Gastroesophageal sphincter (tissue), 4 donors: ENCODE measurements at regions not wholly inside any gene's neighbourhood (a gene's known extent, or its start where the extent isn't known, plus 50 kb on each side); places are given as distances from the start of the nearest gene placed in this dataset.

Experiments used
- ATAC-seq: fragments of 150-250 bp; one replicate; pipeline ENCODE4 v1.9.1; 2016; ENCODE audit warnings: mild to moderate bottlenecking, moderate library complexity
- H3K27ac ChIP-seq, 4 donors: fragments of 200-600 bp; sonication (generic) in 3 of 4; 1 replicate in 3 of 4; 2 replicates in 1 of 4; pipeline ENCODE4 v1.5.1; 2016 to 2019
- H3K27me3 ChIP-seq: fragments of 200-600 bp; sonication (generic); one replicate; pipeline ENCODE4 v1.5.1; 2019
- H3K36me3 ChIP-seq, 2 donors: fragments of 200-600 bp; sonication (generic); one replicate each; pipeline ENCODE4 v1.5.1; 2019; ENCODE audit warnings: control low read depth in 1 of 2
- H3K4me1 ChIP-seq, 3 donors: fragments of 200-600 bp; sonication (generic); 1 replicate in 2 of 3; 2 replicates in 1 of 3; pipeline ENCODE4 v1.5.1; 2016 to 2019; ENCODE audit warnings: control low read depth in 2 of 3
- H3K4me3 ChIP-seq, 2 donors: fragments of 200-600 bp; sonication (generic); one replicate each; pipeline ENCODE4 v1.5.1; 2019; ENCODE audit warnings: mild to moderate bottlenecking in 1 of 2, moderate library complexity in 1 of 2
- H3K9me3 ChIP-seq, 3 donors: fragments of 200-600 bp; sonication (generic); one replicate each; pipeline ENCODE4 v1.5.1; 2017 to 2019; ENCODE audit warnings: control low read depth in 2 of 3
- EP300 ChIP-seq: sonication (generic); formaldehyde crosslinking; IDR thresholded peaks from one replicate; pipeline ENCODE4 v1.6.1; 2017; ENCODE audit warnings: antibody characterized with exemption, mild to moderate bottlenecking
- POLR2A ChIP-seq, 2 donors: fragments of 450-650 bp; IDR thresholded peaks; one replicate each; pipeline ENCODE4 v1.6.1; 2017; ENCODE audit warnings: antibody characterized with exemption in 2 of 2, mild to moderate bottlenecking in 2 of 2, moderate library complexity in 1 of 2
- POLR2AphosphoS5 ChIP-seq: sonication (generic); formaldehyde crosslinking; IDR thresholded peaks from one replicate; pipeline ENCODE4 v1.6.1; 2017; ENCODE audit warnings: antibody characterized with exemption
- WGBS, 2 donors: methylation state at CpG; one replicate each; pipeline ENCODE4 v1.1.5; 2018; ENCODE audit warnings: low coverage in 1 of 2; 5-methylcytosine and 5-hydroxymethylcytosine counted together
- TF ChIP-seq, protein P1 (sequence below), 4 experiments: fragments of 200-600 bp in 2 of 4; fragments of 450-650 bp in 2 of 4; sonication (generic) in 1 of 4; IDR thresholded peaks; one replicate each; pipeline ENCODE4 v1.5.1; 2017 to 2019; ENCODE audit warnings: antibody characterized with exemption in 4 of 4, mild to moderate bottlenecking in 2 of 4, moderate library complexity in 2 of 4

DNA sequence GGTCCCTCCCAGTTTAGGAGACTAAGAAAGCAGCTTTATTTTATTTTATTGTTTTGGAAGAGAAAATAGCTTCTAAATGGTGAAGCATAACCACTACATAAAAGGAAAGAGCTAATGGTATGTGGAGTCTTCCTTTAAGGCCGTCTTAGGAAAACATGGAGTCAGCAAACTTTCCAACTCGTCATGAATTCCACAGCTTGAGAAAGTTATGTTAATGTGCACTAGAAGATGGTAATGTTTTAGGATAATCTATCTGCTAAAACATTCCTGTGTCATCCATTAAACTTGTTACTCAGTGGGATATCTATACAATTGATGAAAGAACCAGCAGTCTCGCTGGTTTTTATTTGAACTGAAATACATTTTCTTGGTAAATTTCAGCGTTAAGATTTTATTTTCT lies 448.4 kb upstream of the SEL1L start:
- no peaks in the 10 kb centered on the region for H3K4me1 ChIP-seq
- WGBS, 2 donors: 48 to 61% methylated on average over 4 of the region's 4 CpGs
- TF ChIP-seq EP300: no peak
- no peak for TF ChIP-seq POLR2AphosphoS5
- no peak for TF ChIP-seq POLR2A (IDR thresholded peaks at IDR 0.05)
- TF ChIP-seq, protein P1, sequence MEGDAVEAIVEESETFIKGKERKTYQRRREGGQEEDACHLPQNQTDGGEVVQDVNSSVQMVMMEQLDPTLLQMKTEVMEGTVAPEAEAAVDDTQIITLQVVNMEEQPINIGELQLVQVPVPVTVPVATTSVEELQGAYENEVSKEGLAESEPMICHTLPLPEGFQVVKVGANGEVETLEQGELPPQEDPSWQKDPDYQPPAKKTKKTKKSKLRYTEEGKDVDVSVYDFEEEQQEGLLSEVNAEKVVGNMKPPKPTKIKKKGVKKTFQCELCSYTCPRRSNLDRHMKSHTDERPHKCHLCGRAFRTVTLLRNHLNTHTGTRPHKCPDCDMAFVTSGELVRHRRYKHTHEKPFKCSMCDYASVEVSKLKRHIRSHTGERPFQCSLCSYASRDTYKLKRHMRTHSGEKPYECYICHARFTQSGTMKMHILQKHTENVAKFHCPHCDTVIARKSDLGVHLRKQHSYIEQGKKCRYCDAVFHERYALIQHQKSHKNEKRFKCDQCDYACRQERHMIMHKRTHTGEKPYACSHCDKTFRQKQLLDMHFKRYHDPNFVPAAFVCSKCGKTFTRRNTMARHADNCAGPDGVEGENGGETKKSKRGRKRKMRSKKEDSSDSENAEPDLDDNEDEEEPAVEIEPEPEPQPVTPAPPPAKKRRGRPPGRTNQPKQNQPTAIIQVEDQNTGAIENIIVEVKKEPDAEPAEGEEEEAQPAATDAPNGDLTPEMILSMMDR (IDR thresholded peaks at IDR 0.05): no peak
- ATAC-seq: no peak
- H3K4me3 ChIP-seq: no peak overlapping the region
- H3K9me3 ChIP-seq: no peaks in the 10 kb centered on the region
- no peaks in the 10 kb centered on the region for H3K27me3 ChIP-seq
- H3K36me3 ChIP-seq: no peaks in the 10 kb centered on the region
- H3K27ac ChIP-seq: no peak overlapping the region

- TF ChIP-seq, protein P1 (IDR thresholded peaks at IDR 0.05): no peak
- TF ChIP-seq EP300: no peak
- no peak for TF ChIP-seq POLR2AphosphoS5
- TF ChIP-seq POLR2A (IDR thresholded peaks at IDR 0.05): no peak
- no peaks in the 10 kb centered on the region for H3K36me3 ChIP-seq
- ATAC-seq: no peak
Measured at GRCh38 chr14:81986005-81986404, 452.4 kb upstream of the SEL1L start.

DNA sequence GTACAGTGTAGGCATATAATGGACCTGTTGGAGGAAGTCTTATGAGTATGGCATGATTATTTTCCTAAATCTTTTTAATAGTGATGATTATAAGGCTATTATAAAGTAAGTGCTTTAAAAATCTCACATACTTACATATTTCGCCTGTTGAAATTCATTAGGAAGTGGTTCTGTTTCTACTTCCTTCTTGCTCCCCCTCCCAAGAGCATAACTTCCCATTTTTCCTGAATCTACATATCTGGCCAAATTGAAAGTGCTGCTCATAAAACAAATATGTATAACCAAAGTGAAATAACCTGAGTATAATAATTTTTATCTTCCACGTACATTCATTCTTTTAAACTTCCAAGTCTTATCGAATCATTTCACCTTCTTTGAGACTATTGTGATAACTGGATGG lies 455.6 kb upstream of the SEL1L start:
- Histone ChIP-seq H3K36me3 (no peaks in the 10 kb centered on the region), H3K27ac (no peak overlapping the region), H3K9me3 (no peaks in the 10 kb centered on the region), H3K4me1 (no peaks in the 10 kb centered on the region), H3K27me3 (peaks cover 4% of the 10 kb centered on the region), H3K4me3 (no peak overlapping the region)
- whole genome bisulfite sequencing, 2 donors: 75 to 93% methylated on average over 3 of the region's 3 CpGs
- TF ChIP-seq, protein P1 (IDR thresholded peaks at IDR 0.05): no peak
- ATAC-seq: no peak

More at GRCh38 chr14:81986005-81986404, 452.4 kb upstream of the SEL1L start:
- Histone ChIP-seq H3K27me3 (peaks cover 4% of the 10 kb centered on the region), H3K4me1 (no peaks in the 10 kb centered on the region), H3K27ac (no peak overlapping the region), H3K9me3 (no peaks in the 10 kb centered on the region), H3K4me3 (no peak overlapping the region)

DNA sequence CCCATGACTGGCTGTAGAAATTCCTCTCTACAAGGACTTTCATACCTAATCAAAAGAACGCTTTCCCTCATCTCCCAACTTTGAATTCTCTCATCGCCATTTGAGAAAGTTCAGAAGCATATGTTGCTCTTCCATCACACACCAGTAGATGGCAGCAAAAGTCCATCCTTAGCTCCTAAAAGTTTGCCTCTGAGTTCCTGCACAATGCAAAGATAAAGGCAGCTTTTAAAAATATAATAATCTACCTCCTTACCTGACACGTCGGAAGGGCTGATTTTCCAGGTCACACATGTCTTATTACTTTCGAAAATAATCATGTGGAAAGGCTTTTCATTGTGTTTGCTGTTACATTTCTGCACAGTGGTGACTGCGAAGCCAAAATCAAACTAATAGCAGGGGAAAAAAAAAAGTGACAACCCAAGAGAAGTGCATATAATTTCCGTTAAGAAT lies 456.7 kb upstream of the SEL1L start:
- TF ChIP-seq EP300 (no peak), POLR2A (IDR thresholded peaks at IDR 0.05) (no peak), POLR2AphosphoS5 (no peak)
- TF ChIP-seq, protein P1 (IDR thresholded peaks at IDR 0.05): peak; percentile 75 to 90 (median 82)
- ATAC-seq: no peak
- no peaks in the 10 kb centered on the region for H3K4me1 ChIP-seq
- H3K36me3 ChIP-seq: no peaks in the 10 kb centered on the region
- no peak overlapping the region for H3K27ac ChIP-seq
- WGBS, 2 donors: 6 to 20% methylated on average over 6 to 7 of the region's 7 CpGs
- H3K4me3 ChIP-seq: no peak overlapping the region
- H3K9me3 ChIP-seq: no peaks in the 10 kb centered on the region
- H3K27me3 ChIP-seq: peaks cover 4% of the 10 kb centered on the region

- Histone ChIP-seq H3K4me3 (no peak overlapping the region), H3K27me3 (peaks cover 4% of the 10 kb centered on the region), H3K4me1 (no peaks in the 10 kb centered on the region), H3K27ac (no peak overlapping the region), H3K36me3 (no peaks in the 10 kb centered on the region), H3K9me3 (no peaks in the 10 kb centered on the region)
- 60% methylated on average over 1 of the region's 1 CpG; no CpG with 5 or more reads in 1 of the 2 donors for WGBS, 2 donors
- no peak for ATAC-seq
- TF ChIP-seq, protein P1 (IDR thresholded peaks at IDR 0.05): no peak
- TF ChIP-seq EP300: no peak
- TF ChIP-seq POLR2AphosphoS5: no peak
- no peak for TF ChIP-seq POLR2A (IDR thresholded peaks at IDR 0.05)
Measured at GRCh38 chr14:81991998-81992397, 458.3 kb upstream of the SEL1L start.
